ENCODE measurements at regions not wholly inside any gene's neighbourhood (a gene's known extent, or its start where the extent isn't known, plus 50 kb on each side); places are given as distances from the start of the nearest gene placed in this dataset.

DNA sequence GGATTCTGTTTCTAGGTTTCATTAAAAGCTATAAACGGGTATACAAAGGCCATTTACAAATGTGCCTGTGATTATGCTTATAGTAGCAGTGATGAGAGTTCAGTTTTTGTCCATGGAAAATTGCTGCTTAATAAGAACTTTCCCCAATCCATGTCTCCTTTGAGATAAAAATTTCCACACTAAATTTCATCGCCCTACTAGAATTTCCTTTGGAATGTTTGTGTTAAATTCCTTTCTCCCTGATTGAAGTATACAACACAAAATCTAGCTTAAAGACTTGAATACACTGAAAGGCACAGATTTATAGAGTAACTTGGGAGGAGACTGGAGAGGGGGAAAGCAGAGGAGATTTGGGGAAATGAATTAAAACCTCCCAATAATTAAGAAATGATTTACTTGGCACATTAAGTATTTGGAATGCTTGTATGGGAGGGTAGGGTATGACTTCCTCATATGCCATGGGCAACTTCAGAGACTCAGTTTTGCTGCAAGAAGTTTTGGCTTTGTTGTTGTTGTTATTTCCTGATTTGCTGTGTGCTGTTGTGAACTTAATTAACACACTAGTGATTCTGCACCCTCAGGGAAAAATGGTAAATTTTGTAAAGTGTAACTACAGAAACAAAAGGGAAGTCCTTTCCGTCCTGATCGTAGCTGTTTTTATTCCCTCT, 157.6 kb upstream of the LMO4 start (continued):
- TF ChIP-seq ZNF274 (IDR thresholded peaks at IDR 0.05; ENCODE audit: borderline replicate concordance, extremely low read depth, low read length): no peak
